ENCODE measurements at regions not wholly inside any gene's neighbourhood (a gene's known extent, or its start where the extent isn't known, plus 50 kb on each side); places are given as distances from the start of the nearest gene placed in this dataset.

DNA sequence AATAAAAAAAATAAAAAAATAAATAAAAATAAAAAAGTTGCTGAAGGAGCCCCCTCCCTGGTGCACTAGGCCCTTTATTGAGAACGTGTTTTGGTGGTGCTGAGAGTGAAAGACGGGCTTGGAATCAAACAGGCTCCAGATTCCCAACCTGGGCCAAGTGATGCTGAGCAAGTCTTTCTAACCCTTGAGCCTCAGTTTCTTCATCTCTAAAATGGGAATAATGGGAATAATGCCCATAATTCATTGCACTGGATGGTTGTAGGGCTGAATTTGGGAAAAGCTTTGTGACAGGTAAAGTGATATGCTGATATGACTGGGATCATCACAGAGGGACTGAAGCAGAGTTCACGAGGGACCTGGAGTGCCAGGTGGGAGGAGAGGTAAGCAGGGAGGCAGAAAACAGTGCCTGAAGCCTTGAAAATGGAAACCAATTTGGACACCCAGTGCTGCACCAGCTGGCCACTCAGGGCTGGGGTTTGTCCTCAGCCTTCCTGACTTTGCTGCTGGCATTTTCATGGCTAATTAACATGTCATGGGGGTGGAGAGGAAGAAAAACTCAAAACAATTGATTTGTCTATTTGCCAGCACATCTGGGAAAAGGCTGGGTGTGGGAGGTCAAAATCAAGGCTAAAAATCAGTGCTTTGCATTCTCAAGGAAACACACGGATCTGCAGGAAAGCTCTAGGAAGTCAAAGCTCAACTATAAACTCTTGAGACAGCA, 241.3 kb downstream of the LOXHD1 start:
- H3K27ac ChIP-seq (ENCODE audit: low read length) = no peak overlapping the region
- H4K20me1 ChIP-seq (ENCODE audit: insufficient read depth) = no peaks in the 10 kb centered on the region
- no peaks in the 10 kb centered on the region for H3K9me3 ChIP-seq (ENCODE audit: low read length)
- H2AFZ ChIP-seq (ENCODE audit: low read depth, low read length) = no peak overlapping the region
- TF ChIP-seq RAD21 (conservative IDR thresholded peaks at IDR 0.05) (no peak), MXI1 (conservative IDR thresholded peaks at IDR 0.05; ENCODE audit: poor library complexity, severe bottlenecking) (no peak), TAF1 (IDR thresholded peaks at IDR 0.05; ENCODE audit: low read depth) (no peak), EP300 (conservative IDR thresholded peaks at IDR 0.05; ENCODE audit: poor library complexity, severe bottlenecking) (no peak), EZH2 (IDR thresholded peaks at IDR 0.05; ENCODE audit: borderline replicate concordance, insufficient read depth, low read length, poor library complexity, severe bottlenecking) (no peak), SMC3 (conservative IDR thresholded peaks at IDR 0.05; ENCODE audit: poor library complexity) (no peak), POLR2AphosphoS5 (IDR thresholded peaks at IDR 0.05) (no peak)
- TF ChIP-seq, protein P1, sequence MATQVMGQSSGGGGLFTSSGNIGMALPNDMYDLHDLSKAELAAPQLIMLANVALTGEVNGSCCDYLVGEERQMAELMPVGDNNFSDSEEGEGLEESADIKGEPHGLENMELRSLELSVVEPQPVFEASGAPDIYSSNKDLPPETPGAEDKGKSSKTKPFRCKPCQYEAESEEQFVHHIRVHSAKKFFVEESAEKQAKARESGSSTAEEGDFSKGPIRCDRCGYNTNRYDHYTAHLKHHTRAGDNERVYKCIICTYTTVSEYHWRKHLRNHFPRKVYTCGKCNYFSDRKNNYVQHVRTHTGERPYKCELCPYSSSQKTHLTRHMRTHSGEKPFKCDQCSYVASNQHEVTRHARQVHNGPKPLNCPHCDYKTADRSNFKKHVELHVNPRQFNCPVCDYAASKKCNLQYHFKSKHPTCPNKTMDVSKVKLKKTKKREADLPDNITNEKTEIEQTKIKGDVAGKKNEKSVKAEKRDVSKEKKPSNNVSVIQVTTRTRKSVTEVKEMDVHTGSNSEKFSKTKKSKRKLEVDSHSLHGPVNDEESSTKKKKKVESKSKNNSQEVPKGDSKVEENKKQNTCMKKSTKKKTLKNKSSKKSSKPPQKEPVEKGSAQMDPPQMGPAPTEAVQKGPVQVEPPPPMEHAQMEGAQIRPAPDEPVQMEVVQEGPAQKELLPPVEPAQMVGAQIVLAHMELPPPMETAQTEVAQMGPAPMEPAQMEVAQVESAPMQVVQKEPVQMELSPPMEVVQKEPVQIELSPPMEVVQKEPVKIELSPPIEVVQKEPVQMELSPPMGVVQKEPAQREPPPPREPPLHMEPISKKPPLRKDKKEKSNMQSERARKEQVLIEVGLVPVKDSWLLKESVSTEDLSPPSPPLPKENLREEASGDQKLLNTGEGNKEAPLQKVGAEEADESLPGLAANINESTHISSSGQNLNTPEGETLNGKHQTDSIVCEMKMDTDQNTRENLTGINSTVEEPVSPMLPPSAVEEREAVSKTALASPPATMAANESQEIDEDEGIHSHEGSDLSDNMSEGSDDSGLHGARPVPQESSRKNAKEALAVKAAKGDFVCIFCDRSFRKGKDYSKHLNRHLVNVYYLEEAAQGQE (IDR thresholded peaks at IDR 0.05; ENCODE audit: borderline replicate concordance) = no peak
- TF ChIP-seq, protein P2, sequence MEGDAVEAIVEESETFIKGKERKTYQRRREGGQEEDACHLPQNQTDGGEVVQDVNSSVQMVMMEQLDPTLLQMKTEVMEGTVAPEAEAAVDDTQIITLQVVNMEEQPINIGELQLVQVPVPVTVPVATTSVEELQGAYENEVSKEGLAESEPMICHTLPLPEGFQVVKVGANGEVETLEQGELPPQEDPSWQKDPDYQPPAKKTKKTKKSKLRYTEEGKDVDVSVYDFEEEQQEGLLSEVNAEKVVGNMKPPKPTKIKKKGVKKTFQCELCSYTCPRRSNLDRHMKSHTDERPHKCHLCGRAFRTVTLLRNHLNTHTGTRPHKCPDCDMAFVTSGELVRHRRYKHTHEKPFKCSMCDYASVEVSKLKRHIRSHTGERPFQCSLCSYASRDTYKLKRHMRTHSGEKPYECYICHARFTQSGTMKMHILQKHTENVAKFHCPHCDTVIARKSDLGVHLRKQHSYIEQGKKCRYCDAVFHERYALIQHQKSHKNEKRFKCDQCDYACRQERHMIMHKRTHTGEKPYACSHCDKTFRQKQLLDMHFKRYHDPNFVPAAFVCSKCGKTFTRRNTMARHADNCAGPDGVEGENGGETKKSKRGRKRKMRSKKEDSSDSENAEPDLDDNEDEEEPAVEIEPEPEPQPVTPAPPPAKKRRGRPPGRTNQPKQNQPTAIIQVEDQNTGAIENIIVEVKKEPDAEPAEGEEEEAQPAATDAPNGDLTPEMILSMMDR (IDR thresholded peaks at IDR 0.05; ENCODE audit: poor library complexity, severe bottlenecking) = no peak
- no peak overlapping the region for H3K4me3 ChIP-seq (ENCODE audit: low read length)
- H3K4me2 ChIP-seq (ENCODE audit: low read length) = no peak overlapping the region
- no peaks in the 10 kb centered on the region for H3K27me3 ChIP-seq (ENCODE audit: insufficient read depth, low read depth, low read length)
- no peaks in the 10 kb centered on the region for H3F3A ChIP-seq (ENCODE audit: insufficient read depth, low read length, poor library complexity, severe bottlenecking)
- no peaks in the 10 kb centered on the region for H3K36me3 ChIP-seq (ENCODE audit: insufficient read depth, low read length)
- H3K79me2 ChIP-seq (replicated peaks; ENCODE audit: insufficient read depth, low read length) = no peaks in the 10 kb centered on the region
- no peak overlapping the region for H3K9ac ChIP-seq (ENCODE audit: low read length)
- H3K9me2 ChIP-seq (ENCODE audit: insufficient read depth, low read length) = no peaks in the 10 kb centered on the region

DNA sequence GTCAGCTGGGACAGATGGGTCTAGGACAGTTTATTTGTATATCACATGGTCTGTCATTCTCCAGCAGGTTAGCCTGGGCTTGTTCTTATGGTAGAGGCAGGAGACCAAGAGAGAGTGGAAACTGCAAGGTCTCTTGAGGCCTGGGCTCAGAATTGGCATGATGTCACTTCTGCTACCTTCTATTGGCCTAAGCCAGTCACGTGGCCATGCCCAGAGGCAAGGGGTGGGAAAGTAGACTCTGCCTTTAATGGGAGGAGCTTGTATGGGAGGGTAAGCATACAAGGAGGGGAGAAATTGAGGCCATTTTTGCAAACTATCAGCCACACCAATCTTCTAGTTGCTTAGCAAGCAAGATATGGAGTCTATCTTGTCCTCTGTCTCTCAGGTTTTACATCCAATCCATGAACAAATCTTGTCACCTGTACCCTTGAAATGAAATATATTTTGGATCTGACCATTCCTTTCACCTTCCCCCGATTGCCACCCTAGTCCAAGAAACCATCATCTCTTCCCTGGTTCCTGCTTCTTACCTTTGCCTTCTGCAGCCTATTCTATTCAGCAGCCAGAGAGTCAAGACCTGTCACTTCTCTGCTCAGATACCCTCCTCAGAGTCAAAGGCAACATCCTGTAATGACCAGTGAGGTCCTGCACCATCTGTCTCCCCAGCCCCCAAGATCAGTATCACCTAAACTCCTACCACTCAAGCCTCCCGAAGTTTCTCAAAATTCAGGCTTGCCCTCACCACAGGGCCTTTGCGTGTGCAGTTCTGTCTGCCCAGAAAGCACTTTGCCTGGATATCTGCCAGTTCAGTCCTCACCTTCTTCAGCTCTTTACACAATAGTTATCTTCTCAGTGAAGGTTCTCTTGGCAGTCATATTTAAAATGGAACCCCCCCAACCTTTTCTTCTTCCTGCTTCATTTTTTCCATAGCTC, 240.0 kb downstream of the LOXHD1 start:
- Histone ChIP-seq H3K27me3 (ENCODE audit: insufficient read depth, low read depth, low read length) (no peaks in the 10 kb centered on the region), H3K4me2 (ENCODE audit: low read length) (no peak overlapping the region), H4K20me1 (ENCODE audit: insufficient read depth) (no peaks in the 10 kb centered on the region), H3K9me2 (ENCODE audit: insufficient read depth, low read length) (no peaks in the 10 kb centered on the region), H3K79me2 (replicated peaks; ENCODE audit: insufficient read depth, low read length) (no peaks in the 10 kb centered on the region), H3K36me3 (ENCODE audit: insufficient read depth, low read length) (no peaks in the 10 kb centered on the region), H3F3A (ENCODE audit: insufficient read depth, low read length, poor library complexity, severe bottlenecking) (no peaks in the 10 kb centered on the region), H3K27ac (ENCODE audit: low read length) (no peak overlapping the region), H3K4me3 (ENCODE audit: low read length) (no peak overlapping the region), H3K9me3 (ENCODE audit: low read length) (no peaks in the 10 kb centered on the region), H3K9ac (ENCODE audit: low read length) (no peak overlapping the region), H2AFZ (ENCODE audit: low read depth, low read length) (no peak overlapping the region)
- TF ChIP-seq EP300 (conservative IDR thresholded peaks at IDR 0.05; ENCODE audit: poor library complexity, severe bottlenecking) = no peak
- TF ChIP-seq RAD21 (conservative IDR thresholded peaks at IDR 0.05) = no peak
- no peak for TF ChIP-seq EZH2 (IDR thresholded peaks at IDR 0.05; ENCODE audit: borderline replicate concordance, insufficient read depth, low read length, poor library complexity, severe bottlenecking)
- TF ChIP-seq, protein P2 (IDR thresholded peaks at IDR 0.05; ENCODE audit: poor library complexity, severe bottlenecking) = no peak
- no peak for TF ChIP-seq MXI1 (conservative IDR thresholded peaks at IDR 0.05; ENCODE audit: poor library complexity, severe bottlenecking)
- TF ChIP-seq, protein P1 (IDR thresholded peaks at IDR 0.05; ENCODE audit: borderline replicate concordance) = no peak
- no peak for TF ChIP-seq POLR2AphosphoS5 (IDR thresholded peaks at IDR 0.05)
- TF ChIP-seq TAF1 (IDR thresholded peaks at IDR 0.05; ENCODE audit: low read depth) = no peak
- no peak for TF ChIP-seq SMC3 (conservative IDR thresholded peaks at IDR 0.05; ENCODE audit: poor library complexity)

Data from neural cell (in vitro differentiated cells).